HCT116 (cell line): ENCODE measurements at regions not wholly inside any gene's neighbourhood (a gene's known extent, or its start where the extent isn't known, plus 50 kb on each side); places are given as distances from the start of the nearest gene placed in this dataset.

Source experiments
- ATAC-seq: fragments of 200-7000 bp; cut with Tn5 transposase; 2 replicates; pipeline ENCODE4 v1.9.1; 2020; ENCODE audit warnings: mild to moderate bottlenecking, moderate library complexity
- BruUV-seq: library from RNA; stranded (reverse); fragments of 400-500 nt; replicated peaks from 2 replicates; lab custom pipeline; 2021; lab: Mats Ljungman, UMichigan
- CTCF ChIA-PET: fragments of 300-600 bp; sonication (Branson Sonifier 250); formaldehyde crosslinking; loops from one replicate; lab custom pipeline; 2021; ENCODE audit warnings: antibody characterized with exemption; lab: Charles Lee
- POLR2A ChIA-PET: fragments of 300-600, 350-600 bp; sonication (Branson Sonifier 250); formaldehyde crosslinking; loops from one replicate; lab custom pipeline; 2021; ENCODE audit warnings: antibody characterized with exemption; lab: Charles Lee
- RAD21 ChIA-PET, 2 experiments: fragments of 300-600 bp; sonication (Branson Sonifier 250); formaldehyde crosslinking; loops; one replicate each; lab custom pipeline; 2023; ENCODE audit warnings: low total read pairs in 2 of 2; ENCODE audit not compliant: uncharacterized antibody in 2 of 2, unreplicated experiment in 2 of 2, low non-redundant PET in 1 of 2; lab: Charles Lee
- DNase-seq: peaks from one replicate; pipeline ENCODE4 v3.0.0-alpha.2; 2010; ENCODE audit warnings: low read depth, low spot score
- H2AFZ ChIP-seq: fragments of 200-600 bp; shearing (Covaris generic), sonication (generic); 2 replicates; pipeline ENCODE4 v1.6.1; 2017; ENCODE audit warnings: low read depth, mixed run types, mixed read lengths, antibody characterized with exemption, low read length; ENCODE audit not compliant: poor library complexity, severe bottlenecking
- H3K27ac ChIP-seq: 2 replicates; pipeline ENCODE4 v1.5.1; 2012; ENCODE audit warnings: low read depth, low read length
- H3K27me3 ChIP-seq: fragments of 200-600 bp; sonication (generic); 2 replicates; pipeline ENCODE4 v1.6.1; 2016; ENCODE audit warnings: mixed run types, low read length, mixed read lengths; ENCODE audit not compliant: insufficient read depth
- H3K36me3 ChIP-seq, 2 experiments: fragments of 200-500 bp in 1 of 2; fragments of 200-600 bp in 1 of 2; sonication (Bioruptor generic) in 1 of 2; sonication (generic) in 1 of 2; 2 replicates each; pipeline versions ENCODE4 v1.5.1 to v1.6.1; 2014 to 2016; ENCODE audit warnings: low read length in 2 of 2, inconsistent platforms in 1 of 2, mixed read lengths in 1 of 2, mixed run types in 1 of 2; ENCODE audit not compliant: insufficient read depth in 2 of 2, control insufficient read depth in 1 of 2
- H3K4me1 ChIP-seq, 2 experiments: fragments of 200-600 bp in 1 of 2; sonication (generic) in 1 of 2; 2 replicates each; pipeline versions ENCODE4 v1.5.1 to v1.6.1; 2012 to 2017; ENCODE audit warnings: low read length in 2 of 2, inconsistent platforms in 1 of 2, mild to moderate bottlenecking in 1 of 2, mixed read lengths in 1 of 2, mixed run types in 1 of 2, moderate library complexity in 1 of 2; ENCODE audit not compliant: insufficient read depth in 2 of 2, control insufficient read depth in 1 of 2
- H3K4me2 ChIP-seq: fragments of 200-600 bp; sonication (generic); 2 replicates; pipeline ENCODE4 v1.6.1; 2017; ENCODE audit warnings: mixed run types, low read length, mixed read lengths
- H3K4me3 ChIP-seq, 2 experiments: fragments of 200-600 bp in 1 of 2; sonication (generic) in 1 of 2; replicated peaks in 1 of 2; 2 replicates each; pipeline ENCODE4 v1.5.1; 2011 to 2016; ENCODE audit warnings: low read length in 2 of 2, control low read depth in 1 of 2, low read depth in 1 of 2, mild to moderate bottlenecking in 1 of 2, mixed read lengths in 1 of 2, mixed run types in 1 of 2
- H3K79me2 ChIP-seq: fragments of 200-600 bp; sonication (generic); 2 replicates; pipeline ENCODE4 v1.6.1; 2017; ENCODE audit warnings: mild to moderate bottlenecking, mixed run types, low read length, moderate library complexity, mixed read lengths; ENCODE audit not compliant: insufficient read depth
- H3K9ac ChIP-seq: fragments of 200-600 bp; sonication (generic); 2 replicates; pipeline ENCODE4 v1.6.1; 2016; ENCODE audit warnings: low read length, mixed read lengths
- H3K9me2 ChIP-seq: fragments of 200-600 bp; sonication (generic), shearing (Covaris generic); 2 replicates; pipeline ENCODE4 v1.6.1; 2017; ENCODE audit warnings: mixed run types, mild to moderate bottlenecking, moderate library complexity; ENCODE audit not compliant: insufficient read depth
- H3K9me3 ChIP-seq, 2 experiments: fragments of 200-500 bp in 1 of 2; fragments of 200-600 bp in 1 of 2; sonication (Bioruptor generic) in 1 of 2; sonication (generic) in 1 of 2; 2 replicates each; pipeline ENCODE4 v1.6.1; 2014 to 2017; ENCODE audit warnings: low read length in 2 of 2, mixed read lengths in 2 of 2, inconsistent platforms in 1 of 2, low read depth in 1 of 2, mild to moderate bottlenecking in 1 of 2, mixed run types in 1 of 2, moderate library complexity in 1 of 2; ENCODE audit not compliant: control insufficient read depth in 1 of 2, insufficient read depth in 1 of 2
- H4K20me1 ChIP-seq: fragments of 200-600 bp; sonication (generic), shearing (Covaris generic); 2 replicates; pipeline ENCODE4 v1.6.1; 2017; ENCODE audit warnings: mixed run types, mild to moderate bottlenecking, moderate library complexity; ENCODE audit not compliant: insufficient read depth
- CBX3 ChIP-seq: IDR thresholded peaks from 2 replicates; pipeline ENCODE4 v1.6.1; 2012; ENCODE audit warnings: low read depth
- ELF1 ChIP-seq: IDR thresholded peaks from 2 replicates; pipeline ENCODE4 v1.6.1; 2012; ENCODE audit warnings: low read depth, borderline replicate concordance
- EZH2phosphoT487 ChIP-seq: fragments of 200-600 bp; IDR thresholded peaks from 2 replicates; pipeline ENCODE4 v1.6.1; 2018; ENCODE audit warnings: antibody characterized with exemption, borderline replicate concordance
- FOSL1 ChIP-seq: IDR thresholded peaks from 2 replicates; pipeline ENCODE4 v1.6.1; 2012; ENCODE audit warnings: low read depth
- JUND ChIP-seq: IDR thresholded peaks from 2 replicates; pipeline ENCODE4 v1.6.1; 2012
- POLR2AphosphoS5 ChIP-seq: IDR thresholded peaks from 2 replicates; pipeline ENCODE4 v1.6.1; 2011; ENCODE audit warnings: mild to moderate bottlenecking, low read depth, low read length, moderate library complexity
- REST ChIP-seq: IDR thresholded peaks from 2 replicates; pipeline ENCODE4 v1.6.1; 2012; ENCODE audit warnings: low read depth
- SP1 ChIP-seq: IDR thresholded peaks from 2 replicates; pipeline ENCODE4 v1.6.1; 2012; ENCODE audit warnings: low read depth
- YY1 ChIP-seq: IDR thresholded peaks from 2 replicates; pipeline ENCODE4 v1.6.1; 2011; ENCODE audit warnings: low read length, low read depth, moderate library complexity, mild to moderate bottlenecking; ENCODE audit not compliant: insufficient replicate concordance; ENCODE audit errors: extremely low read depth
- ZFX ChIP-seq: fragments of 450-650 bp; IDR thresholded peaks from 2 replicates; pipeline ENCODE4 v1.6.1; 2017
- ZNF274 ChIP-seq: fragments of 200-500 bp; sonication (Bioruptor generic); IDR thresholded peaks from 2 replicates; pipeline ENCODE4 v1.6.1; 2014; ENCODE audit warnings: mild to moderate bottlenecking, low read depth, low read length, inconsistent platforms
- intact Hi-C: fragments of 100-400 bp; cut with micrococcal nuclease; formaldehyde crosslinking; loops from 2 replicates; pipeline ENCODE4 v1.10.0; 2022

GRCh38 chr2:41027095-41027494 is 575.2 kb upstream of the SLC8A1 start (continued):
- TF ChIP-seq REST (no peak), ZFX (no peak), ZNF274 (no peak), ELF1 (no peak)

GRCh38 chr2:41031282-41031681 is 579.4 kb upstream of the SLC8A1 start:
- Histone ChIP-seq H3K36me3 (no peaks in the 10 kb centered on the region), H3K79me2 (no peaks in the 10 kb centered on the region), H3K9ac (no peak overlapping the region), H3K4me3 (no peak overlapping the region), H3K9me2 (no peaks in the 10 kb centered on the region), H2AFZ (no peak overlapping the region), H3K4me1 (no peaks in the 10 kb centered on the region), H3K27me3 (no peaks in the 10 kb centered on the region), H3K4me2 (no peak overlapping the region), H3K27ac (no peak overlapping the region), H4K20me1 (no peaks in the 10 kb centered on the region), H3K9me3 (no peaks in the 10 kb centered on the region; a peak in 2 of 4 replicates)
- RAD21 ChIA-PET, result no interaction called here
- CTCF ChIA-PET, result no interaction called here
- DNase-seq (no peak), ATAC-seq (no peak)
- BruUV-seq, result no TSS peak
- no peak for TF ChIP-seq YY1
- TF ChIP-seq CBX3, result no peak
- TF ChIP-seq JUND, result no peak
- TF ChIP-seq ZFX, result no peak
- no peak for TF ChIP-seq SP1
- TF ChIP-seq ELF1, result no peak
- no peak for TF ChIP-seq REST
- TF ChIP-seq POLR2AphosphoS5, result no peak
- no peak for TF ChIP-seq EZH2phosphoT487
- no peak for TF ChIP-seq ZNF274
- TF ChIP-seq FOSL1, result no peak
- intact Hi-C loops, result no loop called here
- POLR2A ChIA-PET, result no interaction called here
